Endothelial cell of umbilical vein (primary cell): ENCODE measurements at regions not wholly inside any gene's neighbourhood (a gene's known extent, or its start where the extent isn't known, plus 50 kb on each side); places are given as distances from the start of the nearest gene placed in this dataset.

ENCODE experiments used
- BruUV-seq: library from RNA; stranded (reverse); fragments of 400-500 nt; replicated peaks from 2 replicates; lab custom pipeline; 2021; lab: Mats Ljungman, UMichigan
- CTCF ChIA-PET: fragments of 300-600, 350-600 bp; sonication (Branson Sonifier 250); formaldehyde crosslinking; loops from one replicate; lab custom pipeline; 2021; ENCODE audit warnings: antibody characterized with exemption, inconsistent platforms; lab: Charles Lee
- POLR2A ChIA-PET: fragments of 300-600, 350-600 bp; sonication (Branson Sonifier 250); formaldehyde crosslinking; loops from one replicate; lab custom pipeline; 2021; ENCODE audit warnings: antibody characterized with exemption, inconsistent platforms; lab: Charles Lee
- DNase-seq: peaks from one replicate; pipeline ENCODE4 v3.0.0-alpha.2; 2011; ENCODE audit warnings: low read depth, low spot score
- FAIRE-seq: peaks from 2 replicates; lab custom pipeline; 2011; peaks lifted over from hg19 to GRCh38; lab: Jason Lieb, UNC
- H2AFZ ChIP-seq: 2 replicates; pipeline ENCODE4 v1.6.0; 2012; ENCODE audit warnings: low read depth, low read length, control low read depth, inconsistent platforms
- H3K27ac ChIP-seq: 2 replicates; pipeline ENCODE4 v1.5.1; 2011; ENCODE audit warnings: low read depth, mild to moderate bottlenecking, control low read depth, low read length, moderate library complexity; ENCODE audit not compliant: insufficient read depth
- H3K27me3 ChIP-seq, 2 experiments: 2 replicates each; pipeline versions ENCODE4 v1.6.0 to v1.6.1; 2011; ENCODE audit warnings: low read length in 2 of 2, mixed read lengths in 1 of 2; ENCODE audit not compliant: control insufficient read depth in 2 of 2, insufficient read depth in 2 of 2
- H3K36me3 ChIP-seq, 2 experiments: 2 replicates in 1 of 2; 3 replicates in 1 of 2; pipeline ENCODE4 v1.5.1; 2011; ENCODE audit warnings: low read length in 2 of 2, mild to moderate bottlenecking in 1 of 2, moderate library complexity in 1 of 2; ENCODE audit not compliant: control insufficient read depth in 2 of 2, insufficient read depth in 2 of 2; ENCODE audit errors: extremely low read depth in 1 of 2
- H3K4me1 ChIP-seq: 3 replicates; pipeline ENCODE4 v1.5.1; 2011; ENCODE audit warnings: mild to moderate bottlenecking, low read length; ENCODE audit not compliant: control insufficient read depth, insufficient read depth; ENCODE audit errors: extremely low read depth
- H3K4me2 ChIP-seq: 2 replicates; pipeline ENCODE4 v1.6.1; 2011; ENCODE audit warnings: low read length, control low read depth, mixed read lengths; ENCODE audit not compliant: insufficient read depth
- H3K4me3 ChIP-seq, 3 experiments: fragments of 200-600 bp in 1 of 3; sonication (generic), shearing (Covaris generic) in 1 of 3; replicated peaks in 1 of 3; 2 replicates each; pipeline ENCODE4 v1.5.1; 2011 to 2016; ENCODE audit warnings: control low read depth in 3 of 3, low read length in 3 of 3, mild to moderate bottlenecking in 2 of 3, inconsistent platforms in 1 of 3, low read depth in 1 of 3, moderate library complexity in 1 of 3; ENCODE audit not compliant: insufficient read depth in 1 of 3
- H3K79me2 ChIP-seq: 2 replicates; pipeline ENCODE4 v1.6.0; 2012; ENCODE audit warnings: low read length, inconsistent platforms; ENCODE audit not compliant: control insufficient read depth, insufficient read depth
- H3K9ac ChIP-seq: replicated peaks from 2 replicates; pipeline ENCODE3; 2011; ENCODE audit warnings: low read length, control low read depth; ENCODE audit not compliant: insufficient read depth; ENCODE audit errors: extremely low read depth
- H3K9me1 ChIP-seq: replicated peaks from 3 replicates; pipeline ENCODE4 v1.6.0; 2011; ENCODE audit warnings: mild to moderate bottlenecking, low read length; ENCODE audit not compliant: control insufficient read depth, insufficient read depth; ENCODE audit errors: extremely low read depth
- H3K9me3 ChIP-seq: replicated peaks from 2 replicates; pipeline ENCODE4 v1.5.1; 2012; ENCODE audit warnings: low read length, inconsistent platforms; ENCODE audit not compliant: control insufficient read depth, insufficient read depth
- H4K20me1 ChIP-seq: replicated peaks from 2 replicates; pipeline ENCODE3; 2011; ENCODE audit warnings: mild to moderate bottlenecking, low read length; ENCODE audit not compliant: control insufficient read depth, insufficient read depth; ENCODE audit errors: extremely low read depth
- EZH2 ChIP-seq: IDR thresholded peaks from 2 replicates; pipeline ENCODE4 v1.6.1; 2012; ENCODE audit warnings: borderline replicate concordance, low read depth, mild to moderate bottlenecking, moderate library complexity, low read length, inconsistent platforms; ENCODE audit not compliant: severe bottlenecking
- FOS ChIP-seq: IDR thresholded peaks from 2 replicates; pipeline ENCODE4 v1.6.1; 2011; ENCODE audit warnings: mild to moderate bottlenecking, low read length, moderate library complexity, borderline replicate concordance; ENCODE audit not compliant: insufficient read depth
- GATA2 ChIP-seq: IDR thresholded peaks from 2 replicates; pipeline ENCODE4 v1.7.0; 2011; ENCODE audit warnings: low read depth, mild to moderate bottlenecking, moderate library complexity, mixed read lengths, low read length; ENCODE audit not compliant: insufficient read length, insufficient read depth
- JUN ChIP-seq: IDR thresholded peaks from 2 replicates; pipeline ENCODE4 v1.6.1; 2011; ENCODE audit warnings: borderline replicate concordance, low read depth; ENCODE audit not compliant: insufficient read length, insufficient read depth
- MYC ChIP-seq: IDR thresholded peaks from one replicate; pipeline ENCODE4 v1.6.1; 2011; ENCODE audit warnings: mild to moderate bottlenecking, low read depth, low read length
- POLR2A ChIP-seq: IDR thresholded peaks from 2 replicates; pipeline ENCODE4 v1.6.1; 2012; ENCODE audit warnings: low read depth, mild to moderate bottlenecking, control low read depth, low read length
- POLR2AphosphoS5 ChIP-seq: IDR thresholded peaks from 2 replicates; pipeline ENCODE4 v1.6.1; 2012; ENCODE audit warnings: low read depth, mild to moderate bottlenecking, control low read depth, low read length, moderate library complexity; ENCODE audit not compliant: insufficient read depth
- dilution Hi-C: fragments of 300-500 bp; cut with MboI; formaldehyde crosslinking; loops from one replicate; pipeline ENCODE4 v1.15.0; 2019; ENCODE audit warnings: low sequenced_read_pairs; ENCODE audit not compliant: extremely low pct_ligation_motif_present
- intact Hi-C: fragments of 100-400 bp; cut with micrococcal nuclease; formaldehyde crosslinking; loops from one replicate; pipeline ENCODE4 v1.10.0; 2022
- TF ChIP-seq, protein P1 (sequence below), 2 donors: IDR thresholded peaks; 1 replicate in 1 of 2; 2 replicates in 1 of 2; pipeline ENCODE4 v1.5.1; 2011; ENCODE audit warnings: low read length in 2 of 2, mild to moderate bottlenecking in 2 of 2, moderate library complexity in 2 of 2, control low read depth in 1 of 2, inconsistent platforms in 1 of 2, low read depth in 1 of 2; ENCODE audit not compliant: insufficient read depth in 1 of 2; ENCODE audit errors: extremely low read depth in 1 of 2
- TF ChIP-seq, protein P2 (sequence below): IDR thresholded peaks from 2 replicates; pipeline ENCODE4 v1.6.1; 2011; ENCODE audit not compliant: insufficient read depth, insufficient read length

DNA sequence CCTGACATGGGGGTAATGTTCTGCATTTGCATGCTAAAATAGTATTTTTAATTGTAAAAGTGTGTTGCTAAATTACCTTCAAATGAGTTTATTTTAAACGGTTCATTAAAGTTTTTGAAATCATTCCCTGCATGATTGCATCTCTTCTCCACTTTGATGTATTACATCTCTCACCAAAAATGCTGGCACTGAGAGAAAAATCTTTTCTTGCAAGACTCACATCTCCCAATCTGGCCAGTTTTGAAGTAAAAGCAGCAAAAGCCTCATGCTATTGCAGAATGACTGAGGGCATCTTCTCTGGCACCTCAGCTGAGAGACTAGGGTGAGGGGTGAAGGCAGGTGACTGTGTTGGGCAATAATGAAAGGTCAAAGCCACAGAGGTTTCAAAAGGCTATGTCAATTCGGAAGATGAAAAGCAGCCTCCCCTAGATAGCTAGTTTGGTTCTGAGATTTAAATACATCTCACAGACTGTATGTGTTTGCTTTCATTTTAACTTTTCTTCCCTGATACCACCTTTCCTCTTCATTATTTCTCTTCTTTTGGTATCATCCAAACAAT lies 292.2 kb upstream of the RAG2 start:
- TF ChIP-seq EZH2 (no peak), GATA2 (no peak), FOS (no peak), POLR2AphosphoS5 (no peak), MYC (no peak), POLR2A (no peak), JUN (no peak)
- TF ChIP-seq, protein P1, sequence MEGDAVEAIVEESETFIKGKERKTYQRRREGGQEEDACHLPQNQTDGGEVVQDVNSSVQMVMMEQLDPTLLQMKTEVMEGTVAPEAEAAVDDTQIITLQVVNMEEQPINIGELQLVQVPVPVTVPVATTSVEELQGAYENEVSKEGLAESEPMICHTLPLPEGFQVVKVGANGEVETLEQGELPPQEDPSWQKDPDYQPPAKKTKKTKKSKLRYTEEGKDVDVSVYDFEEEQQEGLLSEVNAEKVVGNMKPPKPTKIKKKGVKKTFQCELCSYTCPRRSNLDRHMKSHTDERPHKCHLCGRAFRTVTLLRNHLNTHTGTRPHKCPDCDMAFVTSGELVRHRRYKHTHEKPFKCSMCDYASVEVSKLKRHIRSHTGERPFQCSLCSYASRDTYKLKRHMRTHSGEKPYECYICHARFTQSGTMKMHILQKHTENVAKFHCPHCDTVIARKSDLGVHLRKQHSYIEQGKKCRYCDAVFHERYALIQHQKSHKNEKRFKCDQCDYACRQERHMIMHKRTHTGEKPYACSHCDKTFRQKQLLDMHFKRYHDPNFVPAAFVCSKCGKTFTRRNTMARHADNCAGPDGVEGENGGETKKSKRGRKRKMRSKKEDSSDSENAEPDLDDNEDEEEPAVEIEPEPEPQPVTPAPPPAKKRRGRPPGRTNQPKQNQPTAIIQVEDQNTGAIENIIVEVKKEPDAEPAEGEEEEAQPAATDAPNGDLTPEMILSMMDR (IDR thresholded peaks at IDR 0.05; ENCODE audit: extremely low read depth in 1 of 2, insufficient read depth in 1 of 2, low read depth in 1 of 2, low read length in 2 of 2): no peak
- TF ChIP-seq, protein P2, sequence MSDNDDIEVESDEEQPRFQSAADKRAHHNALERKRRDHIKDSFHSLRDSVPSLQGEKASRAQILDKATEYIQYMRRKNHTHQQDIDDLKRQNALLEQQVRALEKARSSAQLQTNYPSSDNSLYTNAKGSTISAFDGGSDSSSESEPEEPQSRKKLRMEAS: no peak
- no peak for DNase-seq
- no peak overlapping the region for H3K27ac ChIP-seq
- intact Hi-C loops (no loop called here), dilution Hi-C loops (no loop called here)
- CTCF ChIA-PET: no interaction called here
- no peaks in the 10 kb centered on the region for H3K9me1 ChIP-seq
- POLR2A ChIA-PET: no interaction called here
- H3K9ac ChIP-seq: no peak overlapping the region
- no TSS peak for BruUV-seq
- H3K4me3 ChIP-seq: no peak overlapping the region
- H3K4me1 ChIP-seq: no peaks in the 10 kb centered on the region
- H3K79me2 ChIP-seq: no peaks in the 10 kb centered on the region
- H2AFZ ChIP-seq: no peak overlapping the region
- no peak overlapping the region for H3K4me2 ChIP-seq
- no peak for FAIRE-seq
- H4K20me1 ChIP-seq: no peaks in the 10 kb centered on the region
- no peaks in the 10 kb centered on the region for H3K36me3 ChIP-seq
- peaks cover 3% of the 10 kb centered on the region for H3K9me3 ChIP-seq
- no peaks in the 10 kb centered on the region for H3K27me3 ChIP-seq
